NCI-H524 treated with DMSO at 0.1 percent for 48 hours (cell line): ENCODE measurements at regions not wholly inside any gene's neighbourhood (a gene's known extent, or its start where the extent isn't known, plus 50 kb on each side); places are given as distances from the start of the nearest gene placed in this dataset.

ENCODE experiments used
- DNase-seq: peaks from one replicate; lab custom pipeline; 2025; lab: John Stamatoyannopoulos, UW

DNA sequence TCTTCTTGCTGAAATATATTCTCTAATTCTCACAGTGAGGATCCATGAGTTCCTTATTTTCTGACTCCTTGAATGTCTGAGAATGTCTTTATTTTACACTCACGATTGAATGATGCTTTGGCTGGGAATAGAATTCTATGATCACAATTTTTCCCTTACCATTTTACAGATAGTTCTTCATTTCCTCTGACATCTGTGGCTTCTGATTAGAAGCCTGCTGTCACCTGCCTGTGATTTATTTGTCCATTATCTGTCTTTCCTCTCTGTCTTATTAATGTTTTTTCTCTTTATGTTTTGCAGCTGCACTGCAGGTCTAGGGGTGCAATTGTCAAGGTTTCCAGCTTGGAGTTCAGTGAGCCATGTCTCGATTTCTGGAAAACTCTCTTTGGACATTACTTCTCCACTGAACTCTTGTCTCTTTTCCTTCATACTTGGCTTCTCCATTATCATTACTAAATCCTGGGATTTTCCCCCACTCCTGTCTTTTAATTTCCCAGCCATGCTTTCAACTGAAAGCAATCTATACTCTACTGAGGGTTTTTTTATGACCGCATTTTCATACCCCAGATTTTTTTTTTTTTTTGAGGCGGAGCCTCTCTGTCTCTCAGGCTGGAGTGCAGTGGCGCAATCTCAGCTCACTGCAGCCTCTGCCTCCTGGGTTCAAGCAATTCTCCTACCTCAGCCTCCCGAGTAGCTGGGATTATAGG lies 85.8 kb upstream of the PRNP start:
- no peak for DNase-seq

DNA sequence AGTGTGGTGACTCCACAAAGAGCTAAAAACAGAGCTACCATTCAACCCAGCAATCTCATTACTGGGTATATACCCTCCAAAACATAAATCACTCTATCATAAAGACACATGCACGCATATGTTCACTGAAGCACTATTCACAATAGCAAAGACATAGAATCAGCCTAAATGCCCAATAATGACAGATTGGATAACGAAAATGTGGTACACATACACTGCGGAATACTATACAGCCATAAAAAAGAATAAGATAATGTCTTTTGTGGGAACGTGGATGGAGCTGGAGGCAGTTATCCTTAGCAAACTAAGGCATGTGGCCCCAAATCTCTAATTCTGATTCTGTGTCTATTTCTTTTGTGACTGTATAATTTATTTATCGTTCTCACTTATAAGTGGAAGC lies 89.0 kb upstream of the PRNP start:
- no peak for DNase-seq

DNA sequence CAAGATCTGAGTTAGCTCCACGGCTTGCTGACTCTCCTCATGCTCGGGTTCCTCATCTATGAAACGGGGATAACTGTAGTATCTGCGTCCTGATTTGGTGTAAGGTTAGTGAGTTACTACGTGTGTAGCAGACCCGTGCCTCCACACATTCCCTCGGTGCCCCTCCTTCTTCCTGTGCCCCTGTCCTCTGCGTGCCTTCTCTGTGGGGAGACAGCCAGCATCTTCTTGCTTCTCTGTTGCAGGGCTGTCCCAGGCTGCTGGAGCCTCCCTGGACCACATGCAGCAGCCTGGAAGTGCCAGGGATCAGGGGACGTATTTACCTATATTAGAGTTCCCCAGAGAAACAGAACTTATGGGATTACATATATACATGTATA lies 93.1 kb upstream of the PRNP start:
- DNase-seq: no peak

DNA sequence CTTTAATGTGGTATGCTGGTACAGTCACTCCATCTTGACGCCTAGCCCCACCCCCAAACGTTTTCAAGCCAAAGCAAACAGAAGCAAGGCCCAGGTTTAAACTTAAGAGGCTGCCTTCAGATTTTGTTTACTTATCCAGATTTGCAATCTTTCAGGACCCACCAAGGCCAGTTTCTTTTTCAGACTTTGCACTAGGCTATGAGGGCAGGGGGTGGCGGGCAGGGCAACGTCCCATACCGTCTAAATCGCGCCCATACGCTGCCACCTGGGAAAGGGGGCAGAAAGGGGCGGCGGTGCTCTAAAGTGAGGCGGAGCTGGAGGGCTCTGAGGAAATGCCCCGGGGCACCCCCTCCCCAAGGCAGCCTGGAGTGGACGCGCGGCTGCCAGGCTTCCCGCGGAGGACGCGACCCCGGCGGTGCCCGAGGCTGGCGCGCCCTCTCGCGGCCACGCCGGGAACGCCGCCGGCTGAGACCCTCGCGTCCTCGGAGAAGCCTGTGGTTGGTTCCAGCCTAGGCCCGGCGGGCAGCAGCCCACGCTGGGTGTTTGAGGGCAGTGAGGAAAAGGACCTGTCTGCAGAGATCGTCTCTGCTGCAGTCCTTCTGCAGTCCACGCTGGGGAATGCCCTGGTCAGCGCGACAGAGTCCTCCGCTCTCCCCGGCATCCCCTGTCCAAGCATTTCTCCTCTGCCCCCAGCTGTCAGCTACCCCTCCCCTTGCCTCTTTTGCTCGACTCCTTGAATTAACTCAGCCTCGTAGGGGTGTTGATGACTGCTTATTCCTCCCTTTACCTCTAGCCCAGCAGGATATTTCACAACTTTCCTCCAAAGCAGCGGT lies 93.7 kb upstream of the PRNP start:
- no peak for DNase-seq

DNA sequence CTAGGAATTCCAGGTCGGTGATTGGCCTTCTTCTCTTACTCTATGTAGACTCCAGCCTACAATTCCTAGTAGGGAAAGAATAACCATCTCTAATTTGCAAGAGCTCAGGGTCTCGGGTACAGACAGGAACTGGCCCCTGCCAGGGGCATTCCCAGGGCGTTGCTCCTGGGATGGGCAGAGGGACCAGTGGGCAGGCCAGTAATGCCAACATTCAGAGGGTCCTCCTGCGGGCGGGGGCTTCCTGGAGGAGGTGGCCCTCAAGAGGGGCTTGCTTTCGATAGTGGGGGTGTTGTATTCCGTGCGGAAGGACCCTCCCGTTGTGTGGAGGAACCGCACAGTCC lies 94.3 kb upstream of the PRNP start:
- DNase-seq: no peak

DNA sequence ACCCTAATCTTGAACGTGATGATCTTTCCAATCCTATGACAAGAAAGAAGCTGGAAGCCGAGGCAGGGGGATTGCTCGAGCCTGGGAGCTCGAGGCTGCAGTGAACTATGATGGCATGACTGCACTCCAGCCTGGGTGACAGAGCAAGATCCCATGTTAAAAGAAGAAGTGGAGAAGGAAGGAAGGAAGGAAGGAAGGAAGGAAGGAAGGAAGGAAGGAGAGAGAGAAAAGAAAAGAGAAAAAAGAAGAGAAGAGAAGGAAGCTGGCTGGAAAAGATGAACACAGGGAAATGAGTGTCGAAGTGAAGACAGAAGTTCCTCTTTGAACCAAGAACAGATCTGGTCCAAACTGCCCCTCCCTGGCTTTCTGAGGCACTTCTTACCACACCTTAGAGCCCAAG lies 100.5 kb upstream of the PRNP start:
- DNase-seq: no peak

GRCh38 chr20:4585104-4585753 lies 101.0 kb upstream of the PRNP start:
- no peak for DNase-seq

DNA sequence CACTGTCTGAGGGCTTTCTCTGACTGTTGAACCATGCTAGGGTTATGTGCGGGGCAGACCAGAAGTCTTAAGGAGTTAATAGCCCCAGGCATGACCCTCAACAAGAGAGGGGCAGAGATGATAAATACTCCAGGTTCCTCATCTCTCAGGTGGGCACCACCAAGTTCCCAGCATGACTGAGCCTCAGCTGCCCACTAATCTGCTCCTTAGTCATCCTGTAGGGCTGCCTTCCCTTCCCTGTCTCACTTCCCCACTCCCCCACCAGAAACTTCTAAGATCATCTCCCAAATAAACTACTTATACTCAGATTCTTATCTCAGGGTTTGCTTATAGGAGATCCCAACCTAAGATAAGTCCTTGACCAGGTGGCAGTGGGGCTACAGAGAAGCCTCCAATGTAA lies 101.7 kb upstream of the PRNP start:
- DNase-seq: no peak

DNA sequence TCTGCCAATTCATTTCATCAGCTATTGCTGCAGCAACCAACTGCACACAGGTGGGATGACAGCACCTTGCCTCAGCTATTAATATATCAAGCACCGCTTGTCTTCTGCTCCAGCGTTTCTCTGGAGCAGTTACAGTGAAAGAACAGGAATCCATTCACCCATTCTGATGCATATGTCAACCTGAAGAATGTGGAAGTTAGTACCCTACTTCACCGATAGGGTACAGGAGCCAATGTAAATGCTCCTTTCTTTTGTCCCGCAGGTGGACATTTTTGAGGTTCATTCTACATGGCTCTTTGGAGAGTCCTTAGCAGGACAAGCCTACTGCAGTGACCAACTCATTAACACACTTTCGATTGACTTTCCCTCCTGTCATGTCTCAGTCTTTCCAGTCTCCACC lies 104.4 kb upstream of the PRNP start:
- no peak for DNase-seq

DNA sequence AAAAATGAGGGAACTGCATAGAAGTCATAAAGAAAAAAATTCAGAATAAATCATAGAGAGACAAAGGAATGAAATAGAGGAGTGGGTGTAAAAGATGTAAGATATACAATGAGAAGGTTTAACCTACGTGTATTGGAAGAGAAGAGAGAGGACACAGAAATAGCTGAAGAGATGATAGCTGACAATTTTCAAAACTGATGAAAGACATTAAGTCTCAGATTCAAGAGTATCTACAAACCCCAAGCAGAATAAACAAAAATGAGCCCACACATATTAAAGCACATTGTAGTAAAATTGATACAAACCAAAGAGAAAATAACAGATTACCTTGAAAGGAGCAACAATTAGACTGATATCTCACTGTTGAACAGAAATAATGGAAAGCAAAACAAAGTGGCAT lies 107.9 kb upstream of the PRNP start:
- no peak for DNase-seq

DNA sequence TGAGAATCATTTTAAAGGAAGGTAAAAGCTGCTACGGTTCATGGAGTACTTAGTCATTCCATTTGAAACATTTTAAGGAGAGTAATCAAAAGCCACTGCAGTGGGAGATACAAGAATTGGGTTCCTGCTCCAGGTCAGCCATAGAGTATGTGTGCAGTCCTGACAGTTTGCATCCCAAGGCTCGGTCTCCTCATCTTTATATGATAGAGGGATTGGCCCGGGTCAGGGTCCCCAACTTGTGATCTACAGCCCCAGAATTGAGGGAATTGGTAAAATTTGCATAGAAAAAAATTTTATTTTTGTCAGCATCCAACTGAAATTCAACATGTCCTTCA lies 111.9 kb upstream of the PRNP start:
- DNase-seq: no peak

DNA sequence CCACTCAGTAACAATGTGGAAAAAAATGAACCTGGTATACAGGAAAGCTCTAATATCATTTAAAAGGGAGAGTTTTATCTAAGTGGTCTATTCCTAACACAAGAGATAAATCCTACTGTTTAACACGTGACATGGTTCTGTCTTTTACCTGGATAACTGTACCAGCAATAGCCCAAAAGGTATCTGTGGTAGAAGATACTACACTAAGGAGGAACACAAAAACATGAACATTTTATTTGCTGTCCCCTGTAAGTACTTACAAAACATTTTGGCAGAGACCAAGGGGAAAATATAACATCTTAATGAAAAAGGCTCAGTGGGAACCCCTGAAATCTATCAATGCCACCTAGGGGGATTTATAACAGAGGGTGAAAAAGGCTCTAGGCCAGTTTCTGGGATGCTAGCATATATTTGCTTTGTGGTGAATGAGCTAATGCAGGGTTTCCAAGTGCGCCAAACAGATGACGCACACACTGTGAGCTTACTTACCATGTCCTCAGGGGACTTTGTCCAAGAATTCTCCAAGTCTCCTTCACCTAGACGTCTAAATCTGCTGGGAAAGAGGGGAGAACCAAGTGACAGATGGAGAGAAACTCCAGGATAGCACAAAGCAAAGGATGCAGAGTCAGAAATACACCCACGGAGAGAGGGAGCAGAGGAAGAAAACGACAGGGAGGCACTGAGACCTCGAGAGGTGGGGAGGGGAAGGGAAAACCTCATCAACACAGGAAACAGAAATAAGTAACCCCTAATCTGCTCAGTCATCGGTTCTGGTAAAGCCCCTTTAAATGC lies 112.5 kb upstream of the PRNP start:
- no peak for DNase-seq

DNA sequence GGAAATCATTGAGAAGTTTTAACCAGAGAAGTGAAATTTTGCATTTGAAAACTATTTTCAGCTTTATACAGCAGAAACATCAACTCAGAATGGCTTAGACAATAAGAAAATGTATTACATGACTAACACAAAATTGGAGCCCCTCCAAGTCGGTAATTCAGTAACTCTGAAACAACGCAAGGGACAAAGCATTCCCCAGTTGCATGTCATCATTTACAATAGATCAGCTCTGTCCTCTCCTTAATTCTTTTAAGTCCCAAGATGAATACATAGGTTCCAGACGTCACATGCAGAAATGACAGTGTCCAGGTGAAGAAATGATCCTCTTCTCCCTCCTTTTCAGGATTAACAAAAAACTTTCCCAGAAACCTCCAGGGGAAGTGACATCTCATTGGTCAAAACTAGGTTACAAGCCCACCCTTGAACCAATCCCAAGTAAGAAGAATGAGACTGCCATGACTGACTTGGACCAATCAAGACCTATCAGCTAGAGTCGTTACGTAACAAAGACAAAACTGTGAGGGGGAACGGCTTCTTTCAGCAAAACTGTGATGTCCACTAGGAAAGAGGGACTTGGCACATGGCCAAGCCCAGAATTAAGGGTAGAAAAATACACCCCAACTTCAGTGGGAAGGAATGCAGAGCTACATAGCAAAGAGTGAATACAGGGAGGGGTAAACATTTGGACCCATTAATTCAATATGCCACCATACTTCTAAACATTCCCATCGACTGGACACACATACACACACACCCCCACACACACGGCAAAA lies 114.3 kb upstream of the PRNP start:
- DNase-seq: no peak

- no peak for DNase-seq
These were observed 116.4 kb upstream of the PRNP start for GRCh38 chr20:4569865-4570264.

DNA sequence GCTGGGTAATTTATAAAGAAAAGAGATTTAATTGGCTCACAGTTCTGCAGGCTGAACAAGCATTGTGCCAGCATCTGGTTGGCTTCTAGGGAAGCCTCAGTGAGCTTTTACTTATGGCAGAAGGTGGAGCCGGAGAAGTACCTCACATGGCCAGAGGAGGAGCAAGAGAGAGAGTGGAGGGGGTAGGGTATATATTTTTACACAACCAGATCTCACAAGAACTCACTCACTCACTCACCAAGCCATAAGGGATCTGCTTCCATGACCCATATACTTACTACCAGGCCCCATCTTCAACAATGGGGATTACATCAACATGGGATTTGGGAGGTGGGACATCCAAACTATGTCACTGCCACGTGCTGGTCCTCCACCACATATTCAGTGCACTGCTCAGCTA lies 117.2 kb upstream of the PRNP start:
- DNase-seq: no peak

DNA sequence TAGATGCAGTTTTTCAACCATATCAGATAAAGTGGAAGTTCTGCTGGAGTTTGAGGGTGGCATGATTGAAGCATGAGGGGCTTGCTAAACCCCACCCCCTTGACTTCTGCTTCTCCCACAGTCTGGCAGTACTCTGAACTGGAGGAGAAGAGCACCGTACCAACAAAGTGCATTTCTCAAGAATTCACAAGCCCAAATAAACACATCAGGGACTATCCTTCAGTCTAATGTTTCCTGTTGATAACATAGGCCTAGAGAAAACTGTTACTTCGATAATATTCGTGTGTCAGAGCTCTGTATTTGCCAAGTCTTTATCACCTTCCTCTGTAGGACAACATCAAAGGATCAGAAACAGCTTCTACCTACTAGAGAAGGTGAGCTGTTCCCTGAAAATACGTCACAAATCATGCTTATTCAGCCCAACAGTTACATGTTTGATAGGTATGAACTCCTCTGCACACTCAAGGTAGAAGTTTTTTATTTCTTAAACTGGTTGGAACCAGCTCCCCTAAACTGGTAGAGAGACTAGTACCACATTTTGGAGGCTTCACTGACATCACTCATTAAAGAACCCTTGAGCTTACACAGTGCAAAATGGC lies 117.8 kb upstream of the PRNP start:
- no peak for DNase-seq

- DNase-seq: no peak
These were observed 119.1 kb upstream of the PRNP start for GRCh38 chr20:4567170-4567569.

GRCh38 chr20:4563534-4563933 lies 122.7 kb upstream of the PRNP start:
- no peak for DNase-seq

- no peak for DNase-seq
These were observed 123.2 kb upstream of the PRNP start for GRCh38 chr20:4563031-4563430.

- no peak for DNase-seq
These were observed 125.6 kb upstream of the PRNP start for GRCh38 chr20:4560667-4561066.

DNA sequence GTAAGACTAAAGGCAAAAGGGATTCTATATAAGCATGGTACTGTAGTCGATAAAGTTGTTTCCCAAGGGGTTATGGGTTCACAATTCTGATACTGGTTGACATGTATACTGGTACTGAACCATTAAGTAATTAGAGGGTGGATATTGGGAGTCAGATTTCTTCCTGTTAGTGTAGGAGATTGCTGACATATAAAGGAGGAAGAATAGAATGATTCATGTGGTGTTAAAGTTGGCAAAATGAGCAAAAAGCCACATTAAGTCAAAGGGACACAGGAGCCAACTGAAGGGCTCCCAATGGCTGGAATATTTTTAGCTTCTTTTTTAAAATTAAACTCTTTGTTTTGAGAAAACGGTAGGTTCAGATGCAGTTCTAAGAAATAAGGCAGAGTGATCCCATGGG lies 126.3 kb upstream of the PRNP start:
- DNase-seq: no peak

GRCh38 chr20:4559106-4559505 lies 127.2 kb upstream of the PRNP start:
- no peak for DNase-seq
